ENCODE measurements at regions not wholly inside any gene's neighbourhood (a gene's known extent, or its start where the extent isn't known, plus 50 kb on each side); places are given as distances from the start of the nearest gene placed in this dataset.
"Not testable (repeated sequence)": the region's sequence is repeated elsewhere in the genome, so short reads cannot be mapped to it uniquely, and the experiment has no call there.

GRCh38 chr1:99504287-99504686 is 141.6 kb upstream of the PALMD start:
- DNase-seq, result no peak

- no peak for DNase-seq
These were observed 139.3 kb upstream of the PALMD start for GRCh38 chr1:99506631-99507030.

- DNase-seq, result not testable (repeated sequence)
These were observed 138.5 kb upstream of the PALMD start for GRCh38 chr1:99507446-99507845.

GRCh38 chr1:99507906-99508732 is 137.8 kb upstream of the PALMD start:
- no peak for DNase-seq

- DNase-seq, result not testable (repeated sequence)
These were observed 137.0 kb upstream of the PALMD start for GRCh38 chr1:99508733-99509445.

- DNase-seq, result not testable (repeated sequence)
These were observed 130.9 kb upstream of the PALMD start for GRCh38 chr1:99514823-99515552.

- no peak for DNase-seq
These were observed 129.8 kb upstream of the PALMD start for GRCh38 chr1:99516141-99516540.

- DNase-seq, result no peak
These were observed 125.8 kb upstream of the PALMD start for GRCh38 chr1:99520121-99520520.

- no peak for DNase-seq
These were observed 120.6 kb upstream of the PALMD start for GRCh38 chr1:99525331-99525730.

- no peak for DNase-seq
These were observed 118.8 kb upstream of the PALMD start for GRCh38 chr1:99527078-99527477.

GRCh38 chr1:99527545-99527944 is 118.4 kb upstream of the PALMD start:
- no peak for DNase-seq

- no peak for DNase-seq
These were observed 116.9 kb upstream of the PALMD start for GRCh38 chr1:99529002-99529401.

- DNase-seq, result no peak
These were observed 114.2 kb upstream of the PALMD start for GRCh38 chr1:99531578-99532275.

- no peak for DNase-seq
These were observed 113.7 kb upstream of the PALMD start for GRCh38 chr1:99532276-99532580.

- no peak for DNase-seq
These were observed 111.8 kb upstream of the PALMD start for GRCh38 chr1:99533909-99534637.

- no peak for DNase-seq
These were observed 111.3 kb upstream of the PALMD start for GRCh38 chr1:99534638-99534930.

- no peak for DNase-seq
These were observed 110.3 kb upstream of the PALMD start for GRCh38 chr1:99535470-99536164.

GRCh38 chr1:99537886-99538617 is 107.9 kb upstream of the PALMD start:
- no peak for DNase-seq

- no peak for DNase-seq
These were observed 107.3 kb upstream of the PALMD start for GRCh38 chr1:99538618-99538956.

- no peak for DNase-seq
These were observed 106.8 kb upstream of the PALMD start for GRCh38 chr1:99539131-99539530.

- DNase-seq, result no peak
These were observed 105.2 kb upstream of the PALMD start for GRCh38 chr1:99540744-99541143.

GRCh38 chr1:99544328-99544727 is 101.6 kb upstream of the PALMD start:
- DNase-seq, result peak; percentile 66
